Right lobe of liver (tissue), 4 donors: ENCODE measurements at regions not wholly inside any gene's neighbourhood (a gene's known extent, or its start where the extent isn't known, plus 50 kb on each side); places are given as distances from the start of the nearest gene placed in this dataset.

Experiments
- POLR2A ChIP-seq: fragments of 450-650 bp; IDR thresholded peaks from one replicate; pipeline ENCODE4 v1.6.1; 2017; ENCODE audit warnings: antibody characterized with exemption, mild to moderate bottlenecking
- TF ChIP-seq, protein P1 (sequence below), 4 donors: fragments of 200-600 bp in 3 of 4; fragments of 450-650 bp in 1 of 4; IDR thresholded peaks; one replicate each; pipeline versions ENCODE4 v1.5.1 to v1.8.0; 2016 to 2022; ENCODE audit warnings: antibody characterized with exemption in 4 of 4, mild to moderate bottlenecking in 2 of 4
- donor health status: DM: no; HTN: no; CAD: no.
- donor health status: DM: no; HTN: no; CAD: no.
- donor health status: DM: no; HTN: yes; CAD: no.

DNA sequence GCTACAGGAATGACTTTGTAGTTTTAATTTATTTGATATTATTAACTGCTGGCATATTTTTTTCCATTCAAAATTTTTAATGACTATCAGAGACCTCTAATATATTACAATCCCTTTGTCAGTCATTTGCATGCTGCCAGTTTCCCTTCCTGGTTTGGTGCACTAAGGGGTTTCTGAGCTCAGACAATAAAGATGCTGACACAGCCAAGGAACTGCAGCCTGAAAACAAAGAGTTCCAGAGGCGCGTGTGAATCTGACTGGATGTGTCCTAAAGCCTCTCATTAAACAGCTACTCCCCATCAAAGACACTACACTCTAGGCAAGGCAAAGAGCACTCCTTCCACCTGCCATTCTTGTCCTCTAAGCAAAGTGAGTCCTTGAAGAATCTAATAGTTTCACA is 116.8 kb upstream of the DST start:
- TF ChIP-seq, protein P1, sequence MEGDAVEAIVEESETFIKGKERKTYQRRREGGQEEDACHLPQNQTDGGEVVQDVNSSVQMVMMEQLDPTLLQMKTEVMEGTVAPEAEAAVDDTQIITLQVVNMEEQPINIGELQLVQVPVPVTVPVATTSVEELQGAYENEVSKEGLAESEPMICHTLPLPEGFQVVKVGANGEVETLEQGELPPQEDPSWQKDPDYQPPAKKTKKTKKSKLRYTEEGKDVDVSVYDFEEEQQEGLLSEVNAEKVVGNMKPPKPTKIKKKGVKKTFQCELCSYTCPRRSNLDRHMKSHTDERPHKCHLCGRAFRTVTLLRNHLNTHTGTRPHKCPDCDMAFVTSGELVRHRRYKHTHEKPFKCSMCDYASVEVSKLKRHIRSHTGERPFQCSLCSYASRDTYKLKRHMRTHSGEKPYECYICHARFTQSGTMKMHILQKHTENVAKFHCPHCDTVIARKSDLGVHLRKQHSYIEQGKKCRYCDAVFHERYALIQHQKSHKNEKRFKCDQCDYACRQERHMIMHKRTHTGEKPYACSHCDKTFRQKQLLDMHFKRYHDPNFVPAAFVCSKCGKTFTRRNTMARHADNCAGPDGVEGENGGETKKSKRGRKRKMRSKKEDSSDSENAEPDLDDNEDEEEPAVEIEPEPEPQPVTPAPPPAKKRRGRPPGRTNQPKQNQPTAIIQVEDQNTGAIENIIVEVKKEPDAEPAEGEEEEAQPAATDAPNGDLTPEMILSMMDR (IDR thresholded peaks at IDR 0.05), result no peak
- TF ChIP-seq POLR2A, result no peak
